C4-2B (cell line): ENCODE measurements at regions not wholly inside any gene's neighbourhood (a gene's known extent, or its start where the extent isn't known, plus 50 kb on each side); places are given as distances from the start of the nearest gene placed in this dataset.
A peak's percentile ranks its signal among the peaks of the same experiment; 100 is the strongest.

ENCODE experiments used
- H3K27ac ChIP-seq: fragments of 450-650 bp; 2 replicates; pipeline ENCODE4 v1.5.1; 2017
- CTCF ChIP-seq: fragments of 450-650 bp; conservative IDR thresholded peaks from 2 replicates; pipeline ENCODE4 v1.5.1; 2017; ENCODE audit warnings: mild to moderate bottlenecking
- ZFX ChIP-seq: fragments of 450-650 bp; IDR thresholded peaks from 2 replicates; pipeline ENCODE4 v1.6.1; 2017

- H3K27ac ChIP-seq: no peak overlapping the region
- no peak for TF ChIP-seq CTCF
- no peak for TF ChIP-seq ZFX
Observed at GRCh38 chr6:141587482-141588266, 545.1 kb upstream of the GJE1 start.

GRCh38 chr6:141580988-141581552, 551.7 kb upstream of the GJE1 start:
- TF ChIP-seq ZFX: no peak
- TF ChIP-seq CTCF: no peak

GRCh38 chr6:141580131-141580530, 552.6 kb upstream of the GJE1 start:
- TF ChIP-seq ZFX (no peak), CTCF (no peak)
- H3K27ac ChIP-seq: no peak overlapping the region

More at GRCh38 chr6:141580988-141581552, 551.7 kb upstream of the GJE1 start:
- no peak overlapping the region for H3K27ac ChIP-seq

GRCh38 chr6:141576751-141577150, 556.0 kb upstream of the GJE1 start:
- H3K27ac ChIP-seq: no peak overlapping the region
- TF ChIP-seq ZFX (no peak), CTCF (no peak)

- no peak overlapping the region for H3K27ac ChIP-seq
- TF ChIP-seq ZFX: no peak
- peak; percentile 92 for TF ChIP-seq CTCF
Observed at GRCh38 chr6:141562851-141563763, 569.6 kb upstream of the GJE1 start.

GRCh38 chr6:141562186-141562811, 570.4 kb upstream of the GJE1 start:
- no peak for TF ChIP-seq CTCF
- TF ChIP-seq ZFX: no peak
- no peak overlapping the region for H3K27ac ChIP-seq
